ENCODE measurements at regions not wholly inside any gene's neighbourhood (a gene's known extent, or its start where the extent isn't known, plus 50 kb on each side); places are given as distances from the start of the nearest gene placed in this dataset.

DNA sequence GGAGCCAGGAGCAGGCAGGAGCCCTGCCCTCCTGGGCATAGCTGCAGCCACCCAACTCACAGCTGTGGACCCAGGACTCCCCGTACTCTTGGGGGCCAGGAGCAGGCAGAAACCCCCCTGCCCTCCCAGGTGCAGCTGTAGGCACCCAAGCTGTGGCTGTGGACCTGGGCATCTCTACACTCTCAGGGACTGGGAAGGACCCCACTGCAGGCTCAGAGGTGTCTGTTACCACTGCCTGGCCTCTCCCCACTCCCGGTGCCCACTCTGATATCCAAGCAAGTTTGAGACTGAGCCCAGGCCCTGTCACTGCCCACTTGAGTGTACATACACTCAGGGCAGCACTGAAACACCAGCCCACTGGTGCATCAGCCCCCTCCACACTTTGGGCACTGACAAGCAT, 193.5 kb upstream of the MANEA start:
- H3K9me1 ChIP-seq (ENCODE audit: control insufficient read depth, insufficient read depth, low read length): no peaks in the 10 kb centered on the region
- WGBS (ENCODE audit: insufficient coverage, low coverage, missing lambda C conversion rate): 14% methylated on average over 1 of the region's 2 CpGs
- H3K27me3 ChIP-seq (ENCODE audit: control insufficient read depth in 2 of 2, insufficient read depth in 2 of 2, low read length in 2 of 2): no peaks in the 10 kb centered on the region
- intact Hi-C loops (cut with micrococcal nuclease): no loop called here
- ATAC-seq: no peak
- H3K4me3 ChIP-seq: no peak overlapping the region
- no peaks in the 10 kb centered on the region for H3K4me1 ChIP-seq (replicated peaks in 1 of 2; ENCODE audit: control insufficient read depth in 2 of 2, insufficient read depth in 2 of 2, low read length in 2 of 2)
- FAIRE-seq: no peak
- H3K36me3 ChIP-seq (ENCODE audit: control insufficient read depth, insufficient read depth, low read length): no peaks in the 10 kb centered on the region
- no peak overlapping the region for H2AFZ ChIP-seq (ENCODE audit: low read depth, low read length)
- CTCF ChIA-PET (ENCODE audit: low intra/inter-chr PET ratio): no interaction called here
- in situ Hi-C loops (cut with MboI): no loop called here
- TF ChIP-seq GATAD2A (IDR thresholded peaks at IDR 0.05) (no peak), CC2D1A (IDR thresholded peaks at IDR 0.05) (no peak), KAT8 (IDR thresholded peaks at IDR 0.05; ENCODE audit: low read depth) (no peak), ZNF77 (CRISPR knock-in tag; IDR thresholded peaks at IDR 0.05) (no peak), HDAC3 (IDR thresholded peaks at IDR 0.05; ENCODE audit: borderline replicate concordance, partially characterized antibody) (no peak), ZNF253 (CRISPR knock-in tag; conservative IDR thresholded peaks at IDR 0.05) (no peak), SP2 (IDR thresholded peaks at IDR 0.05; ENCODE audit: extremely low read depth, low read depth, low read length, poor library complexity, severe bottlenecking) (no peak), COPS2 (conservative IDR thresholded peaks at IDR 0.05) (no peak)
- TF ChIP-seq, protein P1, sequence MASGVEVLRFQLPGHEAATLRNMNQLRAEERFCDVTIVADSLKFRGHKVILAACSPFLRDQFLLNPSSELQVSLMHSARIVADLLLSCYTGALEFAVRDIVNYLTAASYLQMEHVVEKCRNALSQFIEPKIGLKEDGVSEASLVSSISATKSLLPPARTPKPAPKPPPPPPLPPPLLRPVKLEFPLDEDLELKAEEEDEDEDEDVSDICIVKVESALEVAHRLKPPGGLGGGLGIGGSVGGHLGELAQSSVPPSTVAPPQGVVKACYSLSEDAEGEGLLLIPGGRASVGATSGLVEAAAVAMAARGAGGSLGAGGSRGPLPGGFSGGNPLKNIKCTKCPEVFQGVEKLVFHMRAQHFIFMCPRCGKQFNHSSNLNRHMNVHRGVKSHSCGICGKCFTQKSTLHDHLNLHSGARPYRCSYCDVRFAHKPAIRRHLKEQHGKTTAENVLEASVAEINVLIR (CRISPR knock-in tag; IDR thresholded peaks at IDR 0.05): no peak
- TF ChIP-seq, protein P2, sequence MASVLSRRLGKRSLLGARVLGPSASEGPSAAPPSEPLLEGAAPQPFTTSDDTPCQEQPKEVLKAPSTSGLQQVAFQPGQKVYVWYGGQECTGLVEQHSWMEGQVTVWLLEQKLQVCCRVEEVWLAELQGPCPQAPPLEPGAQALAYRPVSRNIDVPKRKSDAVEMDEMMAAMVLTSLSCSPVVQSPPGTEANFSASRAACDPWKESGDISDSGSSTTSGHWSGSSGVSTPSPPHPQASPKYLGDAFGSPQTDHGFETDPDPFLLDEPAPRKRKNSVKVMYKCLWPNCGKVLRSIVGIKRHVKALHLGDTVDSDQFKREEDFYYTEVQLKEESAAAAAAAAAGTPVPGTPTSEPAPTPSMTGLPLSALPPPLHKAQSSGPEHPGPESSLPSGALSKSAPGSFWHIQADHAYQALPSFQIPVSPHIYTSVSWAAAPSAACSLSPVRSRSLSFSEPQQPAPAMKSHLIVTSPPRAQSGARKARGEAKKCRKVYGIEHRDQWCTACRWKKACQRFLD (CRISPR knock-in tag; IDR thresholded peaks at IDR 0.05): no peak
- TF ChIP-seq, protein P3, sequence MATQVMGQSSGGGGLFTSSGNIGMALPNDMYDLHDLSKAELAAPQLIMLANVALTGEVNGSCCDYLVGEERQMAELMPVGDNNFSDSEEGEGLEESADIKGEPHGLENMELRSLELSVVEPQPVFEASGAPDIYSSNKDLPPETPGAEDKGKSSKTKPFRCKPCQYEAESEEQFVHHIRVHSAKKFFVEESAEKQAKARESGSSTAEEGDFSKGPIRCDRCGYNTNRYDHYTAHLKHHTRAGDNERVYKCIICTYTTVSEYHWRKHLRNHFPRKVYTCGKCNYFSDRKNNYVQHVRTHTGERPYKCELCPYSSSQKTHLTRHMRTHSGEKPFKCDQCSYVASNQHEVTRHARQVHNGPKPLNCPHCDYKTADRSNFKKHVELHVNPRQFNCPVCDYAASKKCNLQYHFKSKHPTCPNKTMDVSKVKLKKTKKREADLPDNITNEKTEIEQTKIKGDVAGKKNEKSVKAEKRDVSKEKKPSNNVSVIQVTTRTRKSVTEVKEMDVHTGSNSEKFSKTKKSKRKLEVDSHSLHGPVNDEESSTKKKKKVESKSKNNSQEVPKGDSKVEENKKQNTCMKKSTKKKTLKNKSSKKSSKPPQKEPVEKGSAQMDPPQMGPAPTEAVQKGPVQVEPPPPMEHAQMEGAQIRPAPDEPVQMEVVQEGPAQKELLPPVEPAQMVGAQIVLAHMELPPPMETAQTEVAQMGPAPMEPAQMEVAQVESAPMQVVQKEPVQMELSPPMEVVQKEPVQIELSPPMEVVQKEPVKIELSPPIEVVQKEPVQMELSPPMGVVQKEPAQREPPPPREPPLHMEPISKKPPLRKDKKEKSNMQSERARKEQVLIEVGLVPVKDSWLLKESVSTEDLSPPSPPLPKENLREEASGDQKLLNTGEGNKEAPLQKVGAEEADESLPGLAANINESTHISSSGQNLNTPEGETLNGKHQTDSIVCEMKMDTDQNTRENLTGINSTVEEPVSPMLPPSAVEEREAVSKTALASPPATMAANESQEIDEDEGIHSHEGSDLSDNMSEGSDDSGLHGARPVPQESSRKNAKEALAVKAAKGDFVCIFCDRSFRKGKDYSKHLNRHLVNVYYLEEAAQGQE (IDR thresholded peaks at IDR 0.05; ENCODE audit: borderline replicate concordance): no peak
- TF ChIP-seq, protein P3 (CRISPR knock-in tag; IDR thresholded peaks at IDR 0.05; ENCODE audit: low read depth): no peak
- POLR2A ChIA-PET: no interaction called here
- DNase-seq (ENCODE audit: extremely low read depth in 1 of 4, low spot score in 3 of 4): no peak
- no peaks in the 10 kb centered on the region for H3K9me3 ChIP-seq (replicated peaks; ENCODE audit: control insufficient read depth, insufficient read depth, low read depth, low read length)
- no TSS peak for BruUV-seq (replicated peaks)
- H4K20me1 ChIP-seq (replicated peaks; ENCODE audit: control insufficient read depth, insufficient read depth, low read length): no peaks in the 10 kb centered on the region
- no peak overlapping the region for H3K9ac ChIP-seq (ENCODE audit: insufficient read depth in 1 of 2, low read depth in 2 of 2, low read length in 2 of 2)
- no peaks in the 10 kb centered on the region for H3K79me2 ChIP-seq (ENCODE audit: control insufficient read depth, insufficient read depth, low read length)
- no peak overlapping the region for H3K4me2 ChIP-seq (ENCODE audit: insufficient read depth, low read length)
- H3K27ac ChIP-seq (ENCODE audit: extremely low read depth, low read depth, low read length): no peak overlapping the region
